ENCODE measurements at regions not wholly inside any gene's neighbourhood (a gene's known extent, or its start where the extent isn't known, plus 50 kb on each side); places are given as distances from the start of the nearest gene placed in this dataset.

GRCh38 chr1:162983671-162984425 lies 85.3 kb upstream of the RGS4 start:
- H3K36me3 Mint-ChIP-seq (ENCODE audit: insufficient read depth, unreplicated experiment), result no peaks in the 10 kb centered on the region
- CTCF ChIA-PET, result no interaction called here
- DNase-seq, result no peak
- no peaks in the 10 kb centered on the region for H3K27me3 Mint-ChIP-seq (ENCODE audit: unreplicated experiment)
- H3K9me3 Mint-ChIP-seq (ENCODE audit: low read depth, unreplicated experiment), result no peaks in the 10 kb centered on the region
- BruUV-seq (replicated peaks), result no TSS peak
- no peak for TF ChIP-seq CTCF (IDR thresholded peaks at IDR 0.05; ENCODE audit: unreplicated experiment)
- intact Hi-C loops (cut with micrococcal nuclease; ENCODE audit: unreplicated experiment), result loop anchor here (10.0 kb wide), 1 partner anchor 109 kb away; no protein-coding TSS in a partner anchor
- H3K27ac Mint-ChIP-seq (ENCODE audit: unreplicated experiment), result no peak overlapping the region
- no peaks in the 10 kb centered on the region for H3K4me1 Mint-ChIP-seq (ENCODE audit: low read depth, unreplicated experiment)
- no peak overlapping the region for H3K4me3 Mint-ChIP-seq (ENCODE audit: low read depth, unreplicated experiment)

GRCh38 chr1:162982364-162982763 lies 86.8 kb upstream of the RGS4 start:
- no peak for DNase-seq
- intact Hi-C loops (cut with micrococcal nuclease; ENCODE audit: unreplicated experiment), result loop anchor here (10.0 kb wide), 1 partner anchor 108 kb away; no protein-coding TSS in a partner anchor
- Mint-ChIP-seq H3K9me3 (ENCODE audit: low read depth, unreplicated experiment) (no peaks in the 10 kb centered on the region), H3K4me1 (ENCODE audit: low read depth, unreplicated experiment) (no peaks in the 10 kb centered on the region), H3K27ac (ENCODE audit: unreplicated experiment) (no peak overlapping the region), H3K36me3 (ENCODE audit: insufficient read depth, unreplicated experiment) (no peaks in the 10 kb centered on the region), H3K27me3 (ENCODE audit: unreplicated experiment) (no peaks in the 10 kb centered on the region), H3K4me3 (ENCODE audit: low read depth, unreplicated experiment) (no peak overlapping the region)
- no TSS peak for BruUV-seq (replicated peaks)
- CTCF ChIA-PET, result no interaction called here
- TF ChIP-seq CTCF (IDR thresholded peaks at IDR 0.05; ENCODE audit: unreplicated experiment), result no peak

- Mint-ChIP-seq H3K4me3 (ENCODE audit: low read depth, unreplicated experiment) (no peak overlapping the region), H3K9me3 (ENCODE audit: low read depth, unreplicated experiment) (no peaks in the 10 kb centered on the region), H3K27ac (ENCODE audit: unreplicated experiment) (no peak overlapping the region), H3K27me3 (ENCODE audit: unreplicated experiment) (no peaks in the 10 kb centered on the region), H3K4me1 (ENCODE audit: low read depth, unreplicated experiment) (no peaks in the 10 kb centered on the region), H3K36me3 (ENCODE audit: insufficient read depth, unreplicated experiment) (no peaks in the 10 kb centered on the region)
- no TSS peak for BruUV-seq (replicated peaks)
- intact Hi-C loops (cut with micrococcal nuclease; ENCODE audit: unreplicated experiment), result no loop called here
- TF ChIP-seq CTCF (IDR thresholded peaks at IDR 0.05; ENCODE audit: unreplicated experiment), result no peak
- DNase-seq, result no peak
- CTCF ChIA-PET, result no interaction called here
Observed at GRCh38 chr1:162977944-162978568, 91.1 kb upstream of the RGS4 start.

GRCh38 chr1:162976628-162977027 lies 92.5 kb upstream of the RGS4 start:
- no peak for DNase-seq
- intact Hi-C loops (cut with micrococcal nuclease; ENCODE audit: unreplicated experiment), result no loop called here
- Mint-ChIP-seq H3K4me3 (ENCODE audit: low read depth, unreplicated experiment) (no peak overlapping the region), H3K27ac (ENCODE audit: unreplicated experiment) (no peak overlapping the region), H3K9me3 (ENCODE audit: low read depth, unreplicated experiment) (no peaks in the 10 kb centered on the region), H3K36me3 (ENCODE audit: insufficient read depth, unreplicated experiment) (no peaks in the 10 kb centered on the region), H3K27me3 (ENCODE audit: unreplicated experiment) (no peaks in the 10 kb centered on the region), H3K4me1 (ENCODE audit: low read depth, unreplicated experiment) (no peaks in the 10 kb centered on the region)
- CTCF ChIA-PET, result no interaction called here
- TF ChIP-seq CTCF (IDR thresholded peaks at IDR 0.05; ENCODE audit: unreplicated experiment), result no peak
- no TSS peak for BruUV-seq (replicated peaks)

All from Calu3 (cell line).